ENCODE measurements at regions not wholly inside any gene's neighbourhood (a gene's known extent, or its start where the extent isn't known, plus 50 kb on each side); places are given as distances from the start of the nearest gene placed in this dataset.
"Not testable (repeated sequence)": the region's sequence is repeated elsewhere in the genome, so short reads cannot be mapped to it uniquely, and the experiment has no call there.

DNA sequence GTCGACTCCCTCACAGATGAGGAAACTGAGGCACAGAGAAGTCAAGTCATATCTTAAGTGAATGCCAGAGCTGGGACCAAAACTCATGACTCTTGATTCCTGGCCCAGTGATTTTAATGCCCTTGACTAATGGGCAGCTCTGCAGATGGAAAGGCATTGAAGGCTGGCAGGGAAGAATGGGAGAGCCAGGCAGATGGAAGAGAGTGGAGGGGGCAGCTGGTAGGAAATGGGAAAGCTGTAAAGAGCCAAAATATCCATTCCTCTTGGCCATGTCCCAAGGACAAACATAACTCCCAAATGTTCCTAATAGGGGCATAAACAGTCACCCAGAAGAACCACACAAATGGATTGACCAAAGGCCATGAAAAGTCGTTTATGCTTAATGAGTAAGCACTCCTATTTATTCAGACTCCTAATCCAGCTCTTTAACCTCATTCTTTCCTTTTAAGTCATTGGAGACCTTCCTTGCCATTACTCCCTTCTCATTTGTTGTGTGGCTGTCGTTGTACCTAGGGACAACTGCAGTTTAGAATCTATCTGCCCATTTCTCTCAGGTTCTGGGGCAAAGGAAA lies 330.5 kb upstream of the ROPN1 start:
- no peak overlapping the region for H3K4me3 Mint-ChIP-seq
- no peak for ATAC-seq (replicated peaks)
- H3K36me3 Mint-ChIP-seq (ENCODE audit: insufficient read depth): peaks cover 3% of the 10 kb centered on the region
- H3K9me3 Mint-ChIP-seq: no peaks in the 10 kb centered on the region
- H3K4me1 Mint-ChIP-seq (ENCODE audit: low read depth in 2 of 2): no peaks in the 10 kb centered on the region
- no peak overlapping the region for H3K27ac Mint-ChIP-seq
- H3K27me3 Mint-ChIP-seq: peaks cover 6 to 24% of the 10 kb centered on the region in 2 donors
- DNase-seq: no peak

GRCh38 chr3:124322966-124323365 lies 331.0 kb upstream of the ROPN1 start:
- Mint-ChIP-seq H3K4me1 (ENCODE audit: low read depth in 2 of 2) (no peaks in the 10 kb centered on the region), H3K27ac (no peak overlapping the region), H3K27me3 (peaks cover 6 to 24% of the 10 kb centered on the region in 2 donors), H3K36me3 (ENCODE audit: insufficient read depth) (peaks cover 3% of the 10 kb centered on the region), H3K4me3 (no peak overlapping the region), H3K9me3 (no peaks in the 10 kb centered on the region)
- ATAC-seq (replicated peaks) (no peak), DNase-seq (no peak)

DNA sequence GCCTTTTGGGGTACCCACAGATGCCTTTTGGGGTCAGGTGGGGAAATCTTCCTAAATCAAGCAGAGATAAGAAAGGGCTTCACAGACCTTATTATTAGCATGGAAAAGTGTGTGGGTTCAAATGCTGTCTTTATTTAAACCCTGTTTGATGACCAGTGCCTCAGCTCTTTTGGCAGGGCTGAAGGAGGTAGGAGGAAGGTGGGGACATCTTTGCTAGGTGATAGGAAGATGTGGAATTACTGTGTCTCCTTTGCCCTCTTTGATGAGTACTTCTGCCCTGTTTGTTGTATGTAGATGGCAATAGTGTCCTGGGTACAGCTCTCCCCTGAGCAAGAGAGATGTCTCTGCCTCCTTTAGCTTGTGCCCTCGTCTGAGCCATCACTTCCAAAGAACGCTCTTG lies 333.3 kb upstream of the ROPN1 start:
- Mint-ChIP-seq H3K4me1 (ENCODE audit: low read depth in 2 of 2) (no peaks in the 10 kb centered on the region), H3K4me3 (no peak overlapping the region), H3K9me3 (no peaks in the 10 kb centered on the region), H3K27me3 (peaks cover 6 to 24% of the 10 kb centered on the region in 2 donors), H3K27ac (no peak overlapping the region), H3K36me3 (ENCODE audit: insufficient read depth) (peaks cover 3% of the 10 kb centered on the region)
- ATAC-seq (replicated peaks): no peak
- DNase-seq: no peak

DNA sequence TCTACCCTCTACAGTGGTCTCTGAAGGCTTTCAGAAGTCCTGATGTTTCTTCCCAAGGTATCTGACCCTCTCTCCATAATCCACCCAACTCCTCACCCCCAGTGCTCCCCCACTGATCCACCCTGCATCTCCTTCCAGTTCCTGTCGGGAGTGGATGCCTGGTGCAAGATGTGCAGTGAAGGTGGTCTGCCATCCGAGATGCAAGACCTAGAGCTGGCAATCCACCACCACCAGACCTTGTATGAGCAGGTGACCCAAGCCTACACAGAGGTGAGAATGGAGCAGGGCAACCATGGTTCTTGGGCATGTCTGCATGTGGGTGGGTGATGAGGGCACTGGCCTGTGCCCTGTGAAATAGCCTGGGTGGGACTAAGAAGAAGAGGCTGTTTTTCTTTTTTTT lies 337.8 kb upstream of the ROPN1 start:
- Mint-ChIP-seq H3K4me1 (ENCODE audit: low read depth in 2 of 2) (no peaks in the 10 kb centered on the region), H3K36me3 (ENCODE audit: insufficient read depth) (peaks cover 3% of the 10 kb centered on the region), H3K9me3 (peaks cover 0 to 5% of the 10 kb centered on the region in 2 donors), H3K27me3 (peaks cover 0 to 5% of the 10 kb centered on the region in 2 donors), H3K4me3 (no peak overlapping the region), H3K27ac (no peak overlapping the region)
- ATAC-seq (replicated peaks) (no peak), DNase-seq (no peak)

- Mint-ChIP-seq H3K27ac (no peak overlapping the region), H3K36me3 (ENCODE audit: insufficient read depth) (no peaks in the 10 kb centered on the region), H3K4me3 (no peak overlapping the region), H3K27me3 (peaks cover 9 to 19% of the 10 kb centered on the region in 2 donors), H3K9me3 (peaks cover 0 to 5% of the 10 kb centered on the region in 2 donors), H3K4me1 (ENCODE audit: low read depth in 2 of 2) (no peaks in the 10 kb centered on the region)
- no peak for DNase-seq
- ATAC-seq (replicated peaks): no peak
Measured at GRCh38 chr3:124333931-124334640, 342.2 kb upstream of the ROPN1 start.

GRCh38 chr3:124336067-124336656 lies 344.2 kb upstream of the ROPN1 start:
- no peaks in the 10 kb centered on the region for H3K36me3 Mint-ChIP-seq (ENCODE audit: insufficient read depth)
- DNase-seq (no peak), ATAC-seq (replicated peaks) (no peak)
- H3K27ac Mint-ChIP-seq: no peak overlapping the region
- peaks cover 2 to 3% of the 10 kb centered on the region in 2 donors for H3K9me3 Mint-ChIP-seq
- H3K4me3 Mint-ChIP-seq: no peak overlapping the region
- H3K4me1 Mint-ChIP-seq (ENCODE audit: low read depth in 2 of 2): no peaks in the 10 kb centered on the region
- peaks cover 9 to 29% of the 10 kb centered on the region in 2 donors for H3K27me3 Mint-ChIP-seq

DNA sequence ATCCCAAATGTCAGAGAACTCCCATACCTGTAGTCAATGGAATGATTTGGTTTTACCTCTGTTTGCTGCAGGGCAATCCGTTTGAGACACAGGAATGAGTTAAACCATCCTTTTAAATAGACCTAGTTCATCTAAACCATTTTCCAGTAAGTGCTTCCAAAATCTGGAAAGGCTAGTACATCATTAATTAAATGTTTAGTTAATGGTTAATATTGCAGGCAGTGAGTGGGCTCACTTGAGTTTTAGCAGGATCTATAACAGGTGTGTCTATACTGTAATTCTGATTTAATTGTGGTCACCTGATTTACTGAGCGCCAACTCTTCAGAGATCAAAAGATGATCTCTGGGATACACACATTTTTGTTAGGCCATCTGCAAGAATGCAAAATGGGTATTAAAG lies 353.9 kb upstream of the ROPN1 start:
- ATAC-seq (replicated peaks) (no peak), DNase-seq (no peak)
- Mint-ChIP-seq H3K4me3 (no peak overlapping the region), H3K9me3 (peaks cover 0 to 6% of the 10 kb centered on the region in 2 donors), H3K4me1 (ENCODE audit: low read depth in 2 of 2) (no peaks in the 10 kb centered on the region), H3K27ac (no peak overlapping the region), H3K27me3 (peaks cover 2 to 11% of the 10 kb centered on the region in 2 donors), H3K36me3 (ENCODE audit: insufficient read depth) (no peaks in the 10 kb centered on the region)

DNA sequence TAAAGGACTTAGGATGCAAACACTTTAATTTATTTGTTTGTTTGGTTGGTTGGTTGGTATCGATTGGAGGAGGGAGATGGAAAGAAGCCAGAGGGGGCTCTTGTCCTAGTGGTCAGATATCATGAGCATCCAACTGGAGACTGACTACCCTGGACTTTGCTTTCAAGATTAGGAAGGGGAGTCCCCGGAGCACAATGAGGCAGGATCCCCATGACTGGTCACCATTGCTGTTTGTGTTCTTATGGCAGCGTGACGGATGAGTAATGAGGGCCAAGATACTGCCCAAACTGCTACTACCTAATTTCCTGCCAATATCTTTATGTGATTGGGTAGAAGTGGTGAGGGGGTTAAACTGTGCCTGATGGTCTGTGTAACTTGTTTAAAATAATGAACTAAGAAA lies 354.6 kb upstream of the ROPN1 start:
- Mint-ChIP-seq H3K4me1 (ENCODE audit: low read depth in 2 of 2) (no peaks in the 10 kb centered on the region), H3K9me3 (peaks cover 0 to under 1% of the 10 kb centered on the region in 2 donors), H3K27me3 (peaks cover 6 to 14% of the 10 kb centered on the region in 2 donors)

DNA sequence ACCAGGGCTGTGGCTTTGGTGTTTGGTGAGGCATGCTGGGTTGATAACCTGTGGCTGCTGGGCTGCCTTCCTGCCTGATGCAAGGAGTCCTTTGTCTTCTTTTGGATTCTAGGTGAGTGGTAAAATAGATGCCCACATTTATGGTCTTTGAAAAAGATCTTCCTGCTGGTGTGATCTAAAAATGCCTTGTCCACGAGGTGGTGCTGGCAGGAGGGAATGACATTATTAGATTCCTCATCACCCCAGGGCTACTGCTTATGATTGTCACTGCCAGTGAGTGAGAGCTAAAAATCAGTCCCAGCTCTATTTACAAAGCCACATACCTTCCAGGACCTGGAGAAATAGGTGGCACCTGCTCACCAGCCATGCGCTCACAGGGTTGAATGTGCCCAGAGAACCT lies 355.5 kb upstream of the ROPN1 start:
- Mint-ChIP-seq H3K36me3 (ENCODE audit: insufficient read depth) (no peaks in the 10 kb centered on the region), H3K4me1 (ENCODE audit: low read depth in 2 of 2) (no peaks in the 10 kb centered on the region), H3K27ac (no peak overlapping the region), H3K27me3 (peaks cover 6 to 14% of the 10 kb centered on the region in 2 donors), H3K4me3 (no peak overlapping the region), H3K9me3 (no peaks in the 10 kb centered on the region)
- DNase-seq (no peak), ATAC-seq (replicated peaks) (no peak)

More for the DNA sequence above, 354.6 kb upstream of the ROPN1 start:
- H3K4me3 Mint-ChIP-seq: no peak overlapping the region
- ATAC-seq (replicated peaks) (no peak), DNase-seq (no peak)
- H3K36me3 Mint-ChIP-seq (ENCODE audit: insufficient read depth): no peaks in the 10 kb centered on the region
- H3K27ac Mint-ChIP-seq: no peak overlapping the region

DNA sequence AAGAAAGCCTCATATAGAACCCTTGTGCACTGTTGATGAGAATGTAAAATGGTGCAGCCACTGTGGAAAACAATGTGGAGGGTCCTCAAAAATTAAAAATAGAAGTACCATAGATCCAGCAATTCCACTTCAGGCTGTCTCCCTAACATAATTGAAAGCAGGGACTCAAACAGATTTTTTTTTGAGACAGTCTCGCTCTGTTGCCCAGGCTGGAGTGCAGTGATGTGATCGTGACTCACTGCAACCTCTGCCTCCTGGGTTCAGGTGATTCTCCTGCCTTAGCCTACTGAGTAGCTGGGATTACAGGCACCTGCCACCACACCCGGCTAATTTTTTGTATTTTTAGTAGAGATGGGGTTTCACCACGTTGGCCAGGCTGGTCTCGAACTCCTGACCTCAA lies 356.6 kb upstream of the ROPN1 start:
- not testable (repeated sequence) for H3K9me3 Mint-ChIP-seq; ATAC-seq (replicated peaks); H3K4me1 Mint-ChIP-seq (ENCODE audit: low read depth in 2 of 2); H3K36me3 Mint-ChIP-seq (ENCODE audit: insufficient read depth); DNase-seq; H3K27ac Mint-ChIP-seq; H3K4me3 Mint-ChIP-seq
- peaks cover 6 to 12% of the 10 kb centered on the region in 2 donors for H3K27me3 Mint-ChIP-seq

DNA sequence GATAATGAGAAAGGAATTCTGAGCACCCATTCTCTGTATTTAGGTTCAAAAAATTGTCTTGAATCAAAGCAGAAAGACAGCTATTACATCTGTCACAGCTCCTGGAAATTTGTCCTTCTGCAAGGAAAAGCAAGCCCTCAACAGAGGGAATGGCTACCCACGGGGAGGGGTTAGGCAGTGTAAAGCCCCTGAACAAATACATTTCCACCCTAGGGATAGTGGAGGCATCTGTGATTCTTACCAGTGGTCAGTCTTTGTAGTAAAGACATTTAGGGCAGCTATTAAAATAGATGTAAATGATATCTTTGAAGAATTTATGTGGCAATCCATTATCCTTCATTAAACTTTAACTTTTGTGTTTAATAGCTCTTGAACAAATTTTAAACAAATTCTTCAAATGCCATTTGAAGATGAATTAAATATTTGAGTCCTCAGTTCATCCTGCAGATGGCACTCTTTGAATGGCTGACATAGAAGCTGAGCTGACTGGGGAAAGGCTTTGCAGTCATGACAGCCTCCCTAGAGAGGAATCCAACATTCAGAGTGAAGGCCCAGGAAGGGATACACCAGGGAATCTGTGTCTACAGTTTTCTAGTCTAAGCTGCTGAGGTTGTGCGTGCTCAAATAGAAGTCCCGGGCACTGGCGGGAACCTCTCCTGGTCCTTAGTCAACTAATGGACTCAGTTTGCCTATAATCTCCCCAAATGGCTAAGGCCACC lies 359.7 kb upstream of the ROPN1 start:
- no peak for ATAC-seq (replicated peaks)
- no peak for DNase-seq
- H3K36me3 Mint-ChIP-seq (ENCODE audit: insufficient read depth): no peaks in the 10 kb centered on the region
- H3K9me3 Mint-ChIP-seq: peaks cover 0 to under 1% of the 10 kb centered on the region in 2 donors
- H3K4me3 Mint-ChIP-seq: no peak overlapping the region
- H3K4me1 Mint-ChIP-seq (ENCODE audit: low read depth in 2 of 2): no peaks in the 10 kb centered on the region
- no peak overlapping the region for H3K27ac Mint-ChIP-seq
- H3K27me3 Mint-ChIP-seq: peaks cover 6% of the 10 kb centered on the region in 2 donors

DNA sequence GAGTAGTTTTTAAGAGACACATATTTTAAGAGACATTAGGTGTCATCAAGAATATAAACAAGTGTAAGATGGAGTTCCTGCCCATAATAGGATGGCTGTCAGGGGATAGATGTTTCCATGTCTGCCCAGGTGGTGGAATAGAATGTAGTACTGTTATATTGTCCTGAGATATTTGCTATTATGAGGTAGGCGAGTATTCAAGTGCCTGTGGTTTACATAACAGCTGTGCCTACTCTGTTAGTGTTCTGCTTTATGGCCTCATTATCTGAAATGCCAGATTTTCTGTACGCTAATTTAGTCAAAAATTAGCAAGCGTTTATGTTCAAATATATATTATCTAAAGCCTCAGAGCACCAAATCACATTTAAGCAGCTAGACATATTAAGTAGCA lies 360.2 kb upstream of the ROPN1 start:
- Mint-ChIP-seq H3K9me3 (peaks cover 0 to 6% of the 10 kb centered on the region in 2 donors), H3K36me3 (ENCODE audit: insufficient read depth) (no peaks in the 10 kb centered on the region), H3K4me3 (no peak overlapping the region), H3K27ac (no peak overlapping the region), H3K4me1 (ENCODE audit: low read depth in 2 of 2) (no peaks in the 10 kb centered on the region), H3K27me3 (peaks cover 6 to 11% of the 10 kb centered on the region in 2 donors)
- DNase-seq: no peak
- no peak for ATAC-seq (replicated peaks)

GRCh38 chr3:124353691-124354090 lies 361.8 kb upstream of the ROPN1 start:
- no peak for ATAC-seq (replicated peaks)
- Mint-ChIP-seq H3K27me3 (peaks cover 6 to 17% of the 10 kb centered on the region in 2 donors), H3K27ac (no peak overlapping the region), H3K36me3 (ENCODE audit: insufficient read depth) (no peaks in the 10 kb centered on the region), H3K4me3 (no peak overlapping the region), H3K9me3 (peaks cover 1 to 11% of the 10 kb centered on the region in 2 donors), H3K4me1 (ENCODE audit: low read depth in 2 of 2) (no peaks in the 10 kb centered on the region)
- no peak for DNase-seq
